ENCODE measurements at regions not wholly inside any gene's neighbourhood (a gene's known extent, or its start where the extent isn't known, plus 50 kb on each side); places are given as distances from the start of the nearest gene placed in this dataset.

DNA sequence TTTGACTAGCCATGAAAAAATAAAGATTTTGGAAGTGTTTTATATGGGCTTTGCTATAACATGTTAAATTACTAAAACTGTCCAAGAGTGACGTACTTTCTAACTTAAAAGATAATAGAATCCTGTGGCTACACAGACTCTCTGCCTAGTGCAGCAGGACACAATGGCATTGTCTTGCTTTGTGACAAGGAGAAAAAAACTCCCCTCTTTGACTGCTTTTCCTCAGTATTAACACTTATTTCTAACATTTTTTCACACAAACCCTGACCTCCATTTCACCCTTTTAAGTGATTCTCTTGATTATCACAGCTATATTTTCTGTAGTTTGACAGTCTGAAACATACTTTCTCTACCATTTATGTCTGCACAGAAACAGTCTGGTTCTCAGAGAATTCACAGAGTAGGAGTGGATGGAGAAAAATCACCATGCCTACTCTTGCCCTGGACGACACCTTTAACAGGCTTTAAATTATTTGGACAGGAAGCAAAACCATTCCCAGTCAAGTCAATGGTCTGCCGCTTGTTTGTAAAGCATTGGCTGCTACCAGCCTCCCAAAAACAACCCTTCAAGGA, 336.3 kb upstream of the SMIM30 start:
- TF ChIP-seq POLR2A (IDR thresholded peaks at IDR 0.05) (no peak), POLR2AphosphoS5 (IDR thresholded peaks at IDR 0.05) (no peak)
- TF ChIP-seq, protein P1, sequence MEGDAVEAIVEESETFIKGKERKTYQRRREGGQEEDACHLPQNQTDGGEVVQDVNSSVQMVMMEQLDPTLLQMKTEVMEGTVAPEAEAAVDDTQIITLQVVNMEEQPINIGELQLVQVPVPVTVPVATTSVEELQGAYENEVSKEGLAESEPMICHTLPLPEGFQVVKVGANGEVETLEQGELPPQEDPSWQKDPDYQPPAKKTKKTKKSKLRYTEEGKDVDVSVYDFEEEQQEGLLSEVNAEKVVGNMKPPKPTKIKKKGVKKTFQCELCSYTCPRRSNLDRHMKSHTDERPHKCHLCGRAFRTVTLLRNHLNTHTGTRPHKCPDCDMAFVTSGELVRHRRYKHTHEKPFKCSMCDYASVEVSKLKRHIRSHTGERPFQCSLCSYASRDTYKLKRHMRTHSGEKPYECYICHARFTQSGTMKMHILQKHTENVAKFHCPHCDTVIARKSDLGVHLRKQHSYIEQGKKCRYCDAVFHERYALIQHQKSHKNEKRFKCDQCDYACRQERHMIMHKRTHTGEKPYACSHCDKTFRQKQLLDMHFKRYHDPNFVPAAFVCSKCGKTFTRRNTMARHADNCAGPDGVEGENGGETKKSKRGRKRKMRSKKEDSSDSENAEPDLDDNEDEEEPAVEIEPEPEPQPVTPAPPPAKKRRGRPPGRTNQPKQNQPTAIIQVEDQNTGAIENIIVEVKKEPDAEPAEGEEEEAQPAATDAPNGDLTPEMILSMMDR (IDR thresholded peaks at IDR 0.05): no peak

All from suprapubic skin (tissue), 4 donors.